HG02943 (cell line): ENCODE measurements at regions not wholly inside any gene's neighbourhood (a gene's known extent, or its start where the extent isn't known, plus 50 kb on each side); places are given as distances from the start of the nearest gene placed in this dataset.
"Not testable (repeated sequence)": the region's sequence is repeated elsewhere in the genome, so short reads cannot be mapped to it uniquely, and the experiment has no call there.

Source experiments
- ATAC-seq: cut with Tn5 transposase; IDR thresholded peaks from one replicate; pipeline ENCODE4 v1.9.1; 2021; ENCODE audit warnings: mild to moderate bottlenecking, low read depth, moderate library complexity; ENCODE audit not compliant: unreplicated experiment

- no peak for ATAC-seq
These were observed 167.5 kb downstream of the GOLGA6L4 start for GRCh38 chr15:84402856-84403608.

GRCh38 chr15:84409357-84409756 lies 173.8 kb downstream of the GOLGA6L4 start:
- ATAC-seq = not testable (repeated sequence)

- not testable (repeated sequence) for ATAC-seq
These were observed 179.2 kb upstream of the ZSCAN2 start for GRCh38 chr15:84421513-84422181.

- ATAC-seq = not testable (repeated sequence)
These were observed 175.5 kb upstream of the ZSCAN2 start for GRCh38 chr15:84425327-84425726.

GRCh38 chr15:84473305-84473877 lies 127.4 kb upstream of the ZSCAN2 start:
- ATAC-seq = not testable (repeated sequence)

GRCh38 chr15:84476364-84477033 lies 124.3 kb upstream of the ZSCAN2 start:
- ATAC-seq = not testable (repeated sequence)

GRCh38 chr15:84477550-84477949 lies 123.3 kb upstream of the ZSCAN2 start:
- peak; percentile 89 for ATAC-seq

GRCh38 chr15:84480174-84480681 lies 120.6 kb upstream of the ZSCAN2 start:
- ATAC-seq = not testable (repeated sequence)

- not testable (repeated sequence) for ATAC-seq
These were observed 117.0 kb upstream of the ZSCAN2 start for GRCh38 chr15:84483859-84484258.

- not testable (repeated sequence) for ATAC-seq
These were observed 100.5 kb upstream of the ZSCAN2 start for GRCh38 chr15:84500165-84500889.

- ATAC-seq = not testable (repeated sequence)
These were observed 97.7 kb upstream of the ZSCAN2 start for GRCh38 chr15:84503101-84503500.

- not testable (repeated sequence) for ATAC-seq
These were observed 95.3 kb upstream of the ZSCAN2 start for GRCh38 chr15:84505552-84505951.

GRCh38 chr15:84512324-84512723 lies 88.5 kb upstream of the ZSCAN2 start:
- not testable (repeated sequence) for ATAC-seq

GRCh38 chr15:84516773-84517172 lies 84.0 kb upstream of the ZSCAN2 start:
- ATAC-seq = not testable (repeated sequence)

- ATAC-seq = not testable (repeated sequence)
These were observed 75.1 kb upstream of the ZSCAN2 start for GRCh38 chr15:84525491-84526344.

- not testable (repeated sequence) for ATAC-seq
These were observed 70.1 kb upstream of the ZSCAN2 start for GRCh38 chr15:84530751-84531150.

- ATAC-seq = not testable (repeated sequence)
These were observed 69.6 kb upstream of the ZSCAN2 start for GRCh38 chr15:84531223-84531622.

GRCh38 chr15:84531709-84532367 lies 69.0 kb upstream of the ZSCAN2 start:
- ATAC-seq = not testable (repeated sequence)
